ENCODE measurements at regions not wholly inside any gene's neighbourhood (a gene's known extent, or its start where the extent isn't known, plus 50 kb on each side); places are given as distances from the start of the nearest gene placed in this dataset.
"Not testable (repeated sequence)": the region's sequence is repeated elsewhere in the genome, so short reads cannot be mapped to it uniquely, and the experiment has no call there.

DNA sequence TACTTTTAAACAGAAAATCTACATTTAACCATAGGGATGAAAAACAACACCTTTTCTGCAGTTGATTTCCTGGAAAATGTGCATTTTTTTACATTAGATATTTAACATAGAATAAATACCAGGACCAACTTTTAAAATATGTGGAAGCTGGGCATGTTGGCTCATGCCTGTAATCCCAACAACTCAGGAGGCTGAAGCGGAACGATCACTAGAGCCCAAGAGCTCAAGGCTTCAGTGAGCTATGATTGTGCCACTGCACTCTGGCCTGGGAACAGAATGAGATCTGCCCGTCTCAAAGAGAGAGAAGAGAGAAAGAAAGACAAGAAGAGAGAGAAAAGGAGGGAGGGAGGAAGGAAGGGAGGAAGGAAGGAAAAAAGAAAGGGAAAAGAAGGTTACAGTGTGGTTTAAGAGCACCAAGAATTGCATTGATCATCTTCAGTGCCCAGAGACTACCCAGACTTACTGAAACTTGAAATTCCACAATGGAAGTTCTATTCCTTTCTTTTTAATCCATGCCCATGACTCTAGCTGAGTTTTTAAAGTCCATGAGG, 189.4 kb upstream of the ARID1B start:
- Mint-ChIP-seq H3K27me3 (ENCODE audit: insufficient read depth) (peaks cover 5% of the 10 kb centered on the region; the same call in 1 of the 2 replicates), H3K36me3 (ENCODE audit: low read depth) (no peaks in the 10 kb centered on the region), H3K27ac (no peak overlapping the region), H3K9me3 (no peaks in the 10 kb centered on the region), H3K4me3 (no peak overlapping the region), H3K4me1 (ENCODE audit: low read depth) (no peaks in the 10 kb centered on the region)
- no peak for DNase-seq
- TF ChIP-seq, protein P1, sequence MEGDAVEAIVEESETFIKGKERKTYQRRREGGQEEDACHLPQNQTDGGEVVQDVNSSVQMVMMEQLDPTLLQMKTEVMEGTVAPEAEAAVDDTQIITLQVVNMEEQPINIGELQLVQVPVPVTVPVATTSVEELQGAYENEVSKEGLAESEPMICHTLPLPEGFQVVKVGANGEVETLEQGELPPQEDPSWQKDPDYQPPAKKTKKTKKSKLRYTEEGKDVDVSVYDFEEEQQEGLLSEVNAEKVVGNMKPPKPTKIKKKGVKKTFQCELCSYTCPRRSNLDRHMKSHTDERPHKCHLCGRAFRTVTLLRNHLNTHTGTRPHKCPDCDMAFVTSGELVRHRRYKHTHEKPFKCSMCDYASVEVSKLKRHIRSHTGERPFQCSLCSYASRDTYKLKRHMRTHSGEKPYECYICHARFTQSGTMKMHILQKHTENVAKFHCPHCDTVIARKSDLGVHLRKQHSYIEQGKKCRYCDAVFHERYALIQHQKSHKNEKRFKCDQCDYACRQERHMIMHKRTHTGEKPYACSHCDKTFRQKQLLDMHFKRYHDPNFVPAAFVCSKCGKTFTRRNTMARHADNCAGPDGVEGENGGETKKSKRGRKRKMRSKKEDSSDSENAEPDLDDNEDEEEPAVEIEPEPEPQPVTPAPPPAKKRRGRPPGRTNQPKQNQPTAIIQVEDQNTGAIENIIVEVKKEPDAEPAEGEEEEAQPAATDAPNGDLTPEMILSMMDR (IDR thresholded peaks at IDR 0.05), result no peak

- TF ChIP-seq, protein P1 (IDR thresholded peaks at IDR 0.05), result no peak
- Mint-ChIP-seq H3K36me3 (ENCODE audit: low read depth) (no peaks in the 10 kb centered on the region), H3K4me3 (no peak overlapping the region), H3K27ac (no peak overlapping the region), H3K4me1 (ENCODE audit: low read depth) (no peaks in the 10 kb centered on the region), H3K27me3 (ENCODE audit: insufficient read depth) (peaks cover 5% of the 10 kb centered on the region; the same call in 1 of the 2 replicates), H3K9me3 (no peaks in the 10 kb centered on the region)
- DNase-seq, result no peak
These were observed 190.1 kb upstream of the ARID1B start for GRCh38 chr6:156587071-156587470.

DNA sequence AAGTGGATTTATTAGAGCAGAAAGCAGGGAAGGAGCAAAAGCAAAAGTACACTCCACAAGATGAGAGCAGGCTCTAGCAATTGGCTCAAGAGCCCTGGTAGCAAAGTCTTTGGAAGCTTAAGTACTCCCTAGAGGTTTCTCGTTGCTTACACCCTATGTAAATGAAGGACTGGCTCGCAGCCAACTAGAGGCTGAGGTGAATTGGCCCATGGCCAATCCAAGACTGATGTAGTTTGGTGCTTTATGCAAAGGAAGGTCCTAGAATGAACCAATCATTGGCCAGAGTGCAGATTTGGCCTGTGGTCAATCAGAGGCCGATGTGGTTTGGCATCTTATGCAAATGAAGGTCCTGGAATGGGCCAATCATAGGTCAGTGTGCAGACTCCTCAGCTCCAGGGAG, 191.3 kb upstream of the ARID1B start:
- DNase-seq, result no peak
- Mint-ChIP-seq H3K9me3 (no peaks in the 10 kb centered on the region; the same call in 1 of the 2 replicates), H3K27me3 (ENCODE audit: insufficient read depth) (peaks cover 5% of the 10 kb centered on the region; the same call in 1 of the 2 replicates), H3K27ac (no peak overlapping the region), H3K4me1 (ENCODE audit: low read depth) (no peaks in the 10 kb centered on the region), H3K4me3 (no peak overlapping the region), H3K36me3 (ENCODE audit: low read depth) (no peaks in the 10 kb centered on the region)
- TF ChIP-seq, protein P1 (IDR thresholded peaks at IDR 0.05), result no peak

- DNase-seq; H3K36me3 Mint-ChIP-seq (ENCODE audit: low read depth); H3K27ac Mint-ChIP-seq; H3K4me3 Mint-ChIP-seq; H3K4me1 Mint-ChIP-seq (ENCODE audit: low read depth); H3K27me3 Mint-ChIP-seq (ENCODE audit: insufficient read depth); H3K9me3 Mint-ChIP-seq: not testable (repeated sequence)
These were observed 193.1 kb upstream of the ARID1B start for GRCh38 chr6:156584121-156584520.

DNA sequence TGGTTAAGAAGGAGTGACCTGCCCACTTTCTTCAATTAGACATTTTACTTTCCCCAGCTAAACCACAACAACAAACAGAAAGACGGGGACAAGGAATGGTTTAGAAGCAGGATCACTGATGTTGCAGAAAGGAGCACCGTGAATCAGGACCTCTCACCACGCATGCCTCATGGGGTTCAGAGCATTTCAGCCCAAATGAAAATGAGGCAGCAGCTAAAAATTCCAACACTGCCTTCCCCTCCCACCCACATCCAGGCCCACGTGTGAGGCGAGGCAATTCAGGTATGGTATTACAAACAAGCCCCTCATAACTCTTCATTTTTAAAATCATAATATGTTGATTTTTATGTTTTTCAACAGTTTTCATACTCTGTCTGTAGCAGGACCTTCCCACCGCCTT, 194.1 kb upstream of the ARID1B start:
- H3K9me3 Mint-ChIP-seq, result peaks cover 18% of the 10 kb centered on the region
- no peaks in the 10 kb centered on the region for H3K36me3 Mint-ChIP-seq (ENCODE audit: low read depth)
- no peak for DNase-seq
- no peak overlapping the region for H3K27ac Mint-ChIP-seq
- H3K27me3 Mint-ChIP-seq (ENCODE audit: insufficient read depth), result no peaks in the 10 kb centered on the region; the same call in none of the 2 replicates
- no peaks in the 10 kb centered on the region for H3K4me1 Mint-ChIP-seq (ENCODE audit: low read depth)
- TF ChIP-seq, protein P1 (IDR thresholded peaks at IDR 0.05), result no peak
- H3K4me3 Mint-ChIP-seq, result no peak overlapping the region

DNA sequence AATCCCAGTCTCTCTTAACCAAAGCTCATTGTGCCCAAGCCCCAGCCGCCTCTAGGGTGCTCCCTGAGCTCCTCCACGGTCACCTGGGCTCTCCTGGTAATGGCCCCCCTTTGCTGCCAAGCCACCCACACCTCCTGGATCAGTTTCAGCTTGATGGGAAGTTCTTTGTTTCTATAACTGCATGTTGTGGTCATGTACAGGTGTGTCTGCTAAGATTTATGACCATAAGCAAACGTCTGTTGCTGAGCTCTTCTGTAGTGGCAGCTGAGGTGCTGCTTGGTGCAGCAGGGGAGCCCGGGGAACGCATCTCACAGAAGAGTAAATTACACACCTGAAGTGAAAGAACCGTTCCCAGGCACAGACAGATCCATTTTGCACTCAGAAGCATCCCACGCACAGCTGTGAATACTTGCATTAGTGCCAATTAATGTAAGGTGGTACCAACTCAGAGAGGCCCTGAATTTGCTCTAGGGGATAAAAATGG, 194.6 kb upstream of the ARID1B start:
- TF ChIP-seq, protein P1 (IDR thresholded peaks at IDR 0.05), result no peak
- Mint-ChIP-seq H3K36me3 (ENCODE audit: low read depth) (no peaks in the 10 kb centered on the region), H3K9me3 (peaks cover 23% of the 10 kb centered on the region), H3K27ac (no peak overlapping the region), H3K27me3 (ENCODE audit: insufficient read depth) (no peaks in the 10 kb centered on the region; the same call in none of the 2 replicates), H3K4me3 (no peak overlapping the region), H3K4me1 (ENCODE audit: low read depth) (no peaks in the 10 kb centered on the region)
- no peak for DNase-seq

All from HFFc6 (cell line).